Neuronal stem cell (in vitro differentiated cells): ENCODE measurements at regions not wholly inside any gene's neighbourhood (a gene's known extent, or its start where the extent isn't known, plus 50 kb on each side); places are given as distances from the start of the nearest gene placed in this dataset.

Experiments
- DNase-seq: peaks from one replicate; pipeline ENCODE4 v3.0.0-alpha.2; 2013; ENCODE audit warnings: low spot score
- H2AFZ ChIP-seq: one replicate; pipeline ENCODE4 v1.6.1; 2013; ENCODE audit warnings: mild to moderate bottlenecking, low read length, inconsistent platforms
- H2AK5ac ChIP-seq: 2 replicates; pipeline ENCODE4 v1.6.1; 2013; ENCODE audit warnings: low read depth, mild to moderate bottlenecking, inconsistent platforms, low read length, moderate library complexity, mixed read lengths
- H2BK120ac ChIP-seq: 2 replicates; pipeline ENCODE4 v1.6.1; 2013; ENCODE audit warnings: low read depth, mild to moderate bottlenecking, inconsistent platforms, low read length, moderate library complexity, mixed read lengths
- H2BK12ac ChIP-seq: one replicate; pipeline ENCODE4 v1.6.1; 2013; ENCODE audit warnings: low read length, inconsistent platforms
- H2BK15ac ChIP-seq: 2 replicates; pipeline ENCODE4 v1.6.1; 2013; ENCODE audit warnings: mild to moderate bottlenecking, low read length, inconsistent platforms, mixed read lengths
- H2BK5ac ChIP-seq: one replicate; pipeline ENCODE4 v1.6.1; 2013; ENCODE audit warnings: inconsistent platforms, mild to moderate bottlenecking, low read length, moderate library complexity
- H3K14ac ChIP-seq: one replicate; pipeline ENCODE4 v1.6.1; 2013; ENCODE audit warnings: low read length, inconsistent platforms
- H3K18ac ChIP-seq: 2 replicates; pipeline ENCODE4 v1.6.1; 2013; ENCODE audit warnings: low read length, inconsistent platforms
- H3K23ac ChIP-seq: 2 replicates; pipeline ENCODE4 v1.6.1; 2013; ENCODE audit warnings: low read depth, mild to moderate bottlenecking, mixed read lengths, low read length, inconsistent platforms; ENCODE audit not compliant: poor library complexity
- H3K27ac ChIP-seq: replicated peaks from 3 replicates; pipeline ENCODE4 v1.5.1; 2013; ENCODE audit warnings: low read length, inconsistent platforms
- H3K27me3 ChIP-seq, 3 experiments: 2 replicates each; pipeline ENCODE4 v1.6.1; 2013; ENCODE audit warnings: low read length in 3 of 3, mild to moderate bottlenecking in 2 of 3, inconsistent platforms in 1 of 3, low read depth in 1 of 3, mixed read lengths in 1 of 3, moderate library complexity in 1 of 3; ENCODE audit not compliant: control insufficient read depth in 3 of 3, insufficient read depth in 3 of 3
- H3K36me3 ChIP-seq, 2 donors: replicated peaks in 1 of 2; 2 replicates each; pipeline ENCODE4 v1.6.1; 2013; ENCODE audit warnings: low read length in 2 of 2; ENCODE audit not compliant: control insufficient read depth in 2 of 2, insufficient read depth in 2 of 2
- H3K4ac ChIP-seq: 2 replicates; pipeline ENCODE4 v1.6.1; 2013; ENCODE audit warnings: inconsistent platforms, mild to moderate bottlenecking, low read length, moderate library complexity
- H3K4me1 ChIP-seq, 2 donors: 1 replicate in 1 of 2; 2 replicates in 1 of 2; pipeline ENCODE4 v1.6.1; 2013; ENCODE audit warnings: low read length in 2 of 2, low read depth in 1 of 2; ENCODE audit not compliant: control insufficient read depth in 2 of 2, insufficient read depth in 1 of 2
- H3K4me2 ChIP-seq: one replicate; pipeline ENCODE4 v1.6.1; 2013; ENCODE audit warnings: mild to moderate bottlenecking, low read length, inconsistent platforms; ENCODE audit not compliant: insufficient read depth, poor library complexity, severe bottlenecking
- H3K4me3 ChIP-seq, 2 donors: 2 replicates each; pipeline ENCODE4 v1.5.1; 2013; ENCODE audit warnings: low read length in 2 of 2, mild to moderate bottlenecking in 2 of 2, inconsistent platforms in 1 of 2, moderate library complexity in 1 of 2
- H3K79me1 ChIP-seq: one replicate; pipeline ENCODE4 v1.6.1; 2013; ENCODE audit warnings: low read depth, mild to moderate bottlenecking, inconsistent platforms, low read length, moderate library complexity
- H3K9ac ChIP-seq: one replicate; pipeline ENCODE4 v1.6.1; 2013; ENCODE audit warnings: mild to moderate bottlenecking, low read depth, low read length, inconsistent platforms; ENCODE audit not compliant: poor library complexity
- H3K9me3 ChIP-seq, 2 donors: replicated peaks in 1 of 2; 2 replicates each; pipeline versions ENCODE3 to v1.6.1; 2013; ENCODE audit warnings: low read length in 2 of 2, mild to moderate bottlenecking in 2 of 2, inconsistent platforms in 1 of 2, low read depth in 1 of 2, mixed read lengths in 1 of 2, moderate library complexity in 1 of 2; ENCODE audit not compliant: control insufficient read depth in 2 of 2, insufficient read depth in 1 of 2
- H4K8ac ChIP-seq: one replicate; pipeline ENCODE4 v1.6.1; 2013; ENCODE audit warnings: low read depth, mild to moderate bottlenecking, inconsistent platforms, low read length, moderate library complexity
- H4K91ac ChIP-seq: one replicate; pipeline ENCODE4 v1.6.1; 2013; ENCODE audit warnings: low read length, low read depth, mild to moderate bottlenecking, inconsistent platforms; ENCODE audit not compliant: poor library complexity
- WGBS, 2 donors: extraction: QIAGEN DNeasy Blood & Tissue Kit; methylation state at CpG; one replicate each; pipeline ENCODE4 v1.1.7; 2013; ENCODE audit warnings: missing lambda C conversion rate in 2 of 2, mixed read lengths in 1 of 2; ENCODE audit not compliant: insufficient read length in 2 of 2, insufficient replicate concordance in 1 of 2; ENCODE audit errors: extremely low coverage in 2 of 2; 5-methylcytosine and 5-hydroxymethylcytosine counted together

- DNase-seq: no peak
- WGBS, 2 donors: no CpG with 5 or more reads among the region's 14 CpGs
- no peak overlapping the region for H3K14ac ChIP-seq
These were observed 111.7 kb downstream of the ADAMTS15 start for GRCh38 chr11:130560000-130560780.

GRCh38 chr11:130560781-130561109, 112.3 kb downstream of the ADAMTS15 start:
- Histone ChIP-seq H3K14ac (no peak overlapping the region), H2BK15ac (no peak overlapping the region), H3K27me3 (peaks cover 0 to 2% (median 0%) of the 10 kb centered on the region in 3 experiments), H2BK12ac (no peak overlapping the region), H4K91ac (no peak overlapping the region), H2AFZ (no peak overlapping the region), H3K9me3 (no peaks in the 10 kb centered on the region), H4K8ac (no peak overlapping the region), H3K4me1 (peaks cover 0 to 2% of the 10 kb centered on the region in 2 donors), H3K4ac (no peak overlapping the region), H2BK120ac (no peak overlapping the region), H3K9ac (no peak overlapping the region), H3K27ac (no peak overlapping the region), H3K36me3 (no peaks in the 10 kb centered on the region), H2BK5ac (no peak overlapping the region), H2AK5ac (peak overlapping the region; percentile 8), H3K4me2 (no peak overlapping the region), H3K79me1 (no peaks in the 10 kb centered on the region), H3K4me3 (no peak overlapping the region), H3K18ac (no peak overlapping the region), H3K23ac (no peak overlapping the region)
- DNase-seq: no peak
- no CpG with 5 or more reads among the region's 1 CpG for WGBS, 2 donors

More at GRCh38 chr11:130560000-130560780, 111.7 kb downstream of the ADAMTS15 start:
- H2BK5ac ChIP-seq: no peak overlapping the region
- no peaks in the 10 kb centered on the region for H3K9me3 ChIP-seq
- no peak overlapping the region for H2BK120ac ChIP-seq
- H3K27me3 ChIP-seq: peaks cover 0 to 2% (median 0%) of the 10 kb centered on the region in 3 experiments
- no peak overlapping the region for H3K4me3 ChIP-seq
- H4K91ac ChIP-seq: no peak overlapping the region
- peak overlapping the region; percentile 8 for H2AK5ac ChIP-seq
- H2BK15ac ChIP-seq: no peak overlapping the region
- no peak overlapping the region for H3K18ac ChIP-seq
- no peaks in the 10 kb centered on the region for H3K36me3 ChIP-seq
- H3K4ac ChIP-seq: no peak overlapping the region
- H3K4me2 ChIP-seq: no peak overlapping the region
- no peak overlapping the region for H3K9ac ChIP-seq
- H3K4me1 ChIP-seq: peaks cover 0 to 2% of the 10 kb centered on the region in 2 donors
- no peak overlapping the region for H2AFZ ChIP-seq
- no peak overlapping the region for H2BK12ac ChIP-seq
- H3K23ac ChIP-seq: no peak overlapping the region
- H3K27ac ChIP-seq: no peak overlapping the region
- H4K8ac ChIP-seq: no peak overlapping the region
- H3K79me1 ChIP-seq: no peaks in the 10 kb centered on the region

DNA sequence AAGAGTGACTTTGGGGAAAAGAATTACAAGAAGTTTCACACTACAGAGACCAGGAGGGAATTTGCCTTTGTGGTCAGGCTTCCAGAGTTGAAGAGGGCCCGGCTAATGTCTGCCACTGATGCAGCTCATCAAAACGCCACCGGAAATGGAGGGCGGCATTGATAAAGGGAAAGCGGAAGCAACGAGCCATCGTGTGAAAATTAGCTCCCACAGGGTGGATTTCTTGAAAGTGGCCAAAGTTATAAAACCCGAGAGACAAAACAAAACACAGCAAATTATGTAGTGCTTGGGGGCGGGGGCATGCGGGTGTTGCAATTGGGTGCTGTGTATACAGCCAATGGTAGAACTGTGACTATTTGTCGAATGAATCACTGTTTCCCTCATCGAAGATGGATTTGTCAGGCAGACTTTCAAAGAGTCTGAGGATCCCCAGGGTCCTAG, 113.0 kb downstream of the ADAMTS15 start:
- Histone ChIP-seq H4K91ac (no peak overlapping the region), H3K27me3 (peaks cover 0 to 2% (median 0%) of the 10 kb centered on the region in 3 experiments), H3K9me3 (no peaks in the 10 kb centered on the region), H3K9ac (no peak overlapping the region), H2AK5ac (no peak overlapping the region), H3K4me3 (no peak overlapping the region), H3K4ac (no peak overlapping the region), H3K23ac (no peak overlapping the region), H3K18ac (no peak overlapping the region), H2BK5ac (no peak overlapping the region), H3K36me3 (no peaks in the 10 kb centered on the region), H2BK12ac (no peak overlapping the region), H3K4me2 (no peak overlapping the region), H2AFZ (no peak overlapping the region), H2BK120ac (no peak overlapping the region), H3K79me1 (no peaks in the 10 kb centered on the region), H3K27ac (no peak overlapping the region), H4K8ac (no peak overlapping the region), H3K14ac (no peak overlapping the region), H2BK15ac (no peak overlapping the region), H3K4me1 (peaks cover 0 to 2% of the 10 kb centered on the region in 2 donors)
- DNase-seq: no peak
- no CpG with 5 or more reads among the region's 12 CpGs for WGBS, 2 donors

- Histone ChIP-seq H3K9me3 (no peaks in the 10 kb centered on the region), H3K4me2 (no peak overlapping the region), H4K91ac (no peak overlapping the region), H4K8ac (no peak overlapping the region), H3K27me3 (peaks cover 0 to 2% (median 0%) of the 10 kb centered on the region in 3 experiments), H3K23ac (no peak overlapping the region), H2AFZ (no peak overlapping the region), H2BK120ac (no peak overlapping the region), H2BK5ac (no peak overlapping the region), H3K36me3 (no peaks in the 10 kb centered on the region), H3K4me3 (no peak overlapping the region), H2AK5ac (no peak overlapping the region), H2BK15ac (no peak overlapping the region), H3K18ac (no peak overlapping the region), H3K14ac (no peak overlapping the region), H3K4me1 (peaks cover 0 to 2% of the 10 kb centered on the region in 2 donors), H3K79me1 (no peaks in the 10 kb centered on the region), H3K27ac (no peak overlapping the region), H3K4ac (no peak overlapping the region), H3K9ac (no peak overlapping the region), H2BK12ac (no peak overlapping the region)
- no peak for DNase-seq
- no CpG with 5 or more reads among the region's 2 CpGs for WGBS, 2 donors
These were observed 114.1 kb downstream of the ADAMTS15 start for GRCh38 chr11:130562549-130562948.
